CD4-positive, alpha-beta T cell treated with Interleukin-21 for 1 hour (primary cell): ENCODE measurements at regions not wholly inside any gene's neighbourhood (a gene's known extent, or its start where the extent isn't known, plus 50 kb on each side); places are given as distances from the start of the nearest gene placed in this dataset.
"Not testable (repeated sequence)": the region's sequence is repeated elsewhere in the genome, so short reads cannot be mapped to it uniquely, and the experiment has no call there.

Source experiments
- DNase-seq: peaks from one replicate; pipeline ENCODE4 v3.0.0-alpha.2; 2020

DNA sequence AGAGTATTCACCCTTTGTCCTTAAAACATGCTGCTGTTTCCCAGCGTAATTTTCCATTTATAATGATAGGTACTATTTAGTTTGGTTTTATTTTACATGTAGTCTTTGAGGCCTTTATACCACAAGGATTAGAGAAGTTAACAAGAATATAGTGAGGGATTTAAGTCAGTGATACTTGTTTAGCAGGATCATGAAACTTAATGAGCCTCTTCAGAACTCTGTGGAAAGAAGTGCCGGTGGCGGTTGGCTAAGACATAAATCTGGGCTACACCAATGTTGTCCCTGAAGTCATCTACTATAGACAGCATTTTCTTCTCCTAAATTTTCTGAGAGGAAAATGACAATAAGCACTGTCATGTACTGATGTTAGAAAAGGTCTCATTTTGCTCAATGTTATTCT is 1226.0 kb upstream of the SEL1L start:
- DNase-seq: no peak

DNA sequence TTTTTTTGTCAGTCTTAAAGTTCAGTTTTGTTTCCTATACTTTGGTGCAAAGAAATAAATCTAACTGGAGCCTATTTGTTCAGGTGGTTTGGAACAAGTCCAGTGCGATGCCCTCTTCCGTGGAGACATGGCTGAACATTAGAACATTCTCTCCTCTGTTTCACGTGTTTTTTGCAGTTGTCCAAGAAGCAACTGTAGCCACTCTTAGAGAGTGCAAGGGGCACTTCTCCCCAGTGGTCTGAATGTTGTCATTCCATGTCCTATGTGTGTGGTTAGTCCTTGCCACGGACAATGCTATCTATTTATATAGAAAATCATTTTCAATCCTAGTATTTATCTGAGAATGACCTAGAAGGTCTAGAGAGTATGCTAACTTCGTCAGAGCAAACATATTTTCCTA is 1232.5 kb upstream of the SEL1L start:
- DNase-seq: no peak

DNA sequence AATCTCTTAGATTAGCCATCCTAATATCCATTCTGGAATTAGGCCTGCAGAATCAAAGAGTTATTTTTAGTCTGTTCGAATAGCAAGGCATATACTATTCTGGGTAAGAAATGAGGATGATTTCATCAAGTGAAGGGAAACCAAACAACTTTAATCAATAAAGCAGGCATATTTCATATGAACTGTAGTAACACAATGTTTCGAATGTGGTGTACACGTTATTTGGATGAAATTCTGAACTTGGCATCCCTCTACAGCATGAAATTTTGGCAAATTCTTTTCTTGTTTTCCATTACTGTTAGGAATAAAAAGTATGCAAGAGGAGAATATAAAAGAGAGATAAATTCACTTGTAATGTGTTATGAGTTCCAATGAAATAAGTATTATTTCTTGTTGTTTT is 1233.3 kb upstream of the SEL1L start:
- DNase-seq: no peak

DNA sequence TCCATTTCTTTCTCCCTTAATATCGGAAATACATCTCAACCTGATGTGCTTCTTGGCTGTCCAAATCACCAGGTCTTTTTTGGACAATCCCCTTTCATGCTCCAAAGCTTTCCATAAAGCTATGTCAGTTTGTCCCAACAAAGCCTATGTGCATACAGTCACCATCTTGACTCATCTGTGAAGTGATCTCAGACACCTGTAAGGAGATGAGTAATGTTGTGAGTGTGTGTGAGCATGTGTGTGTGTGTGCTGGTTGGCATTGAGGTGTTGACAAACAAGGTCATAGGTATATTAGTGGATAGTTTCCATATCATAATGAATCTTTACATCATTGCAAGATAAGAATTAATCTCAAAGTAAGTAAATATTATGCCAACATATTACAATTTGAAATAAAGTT is 1243.3 kb upstream of the SEL1L start:
- no peak for DNase-seq

DNA sequence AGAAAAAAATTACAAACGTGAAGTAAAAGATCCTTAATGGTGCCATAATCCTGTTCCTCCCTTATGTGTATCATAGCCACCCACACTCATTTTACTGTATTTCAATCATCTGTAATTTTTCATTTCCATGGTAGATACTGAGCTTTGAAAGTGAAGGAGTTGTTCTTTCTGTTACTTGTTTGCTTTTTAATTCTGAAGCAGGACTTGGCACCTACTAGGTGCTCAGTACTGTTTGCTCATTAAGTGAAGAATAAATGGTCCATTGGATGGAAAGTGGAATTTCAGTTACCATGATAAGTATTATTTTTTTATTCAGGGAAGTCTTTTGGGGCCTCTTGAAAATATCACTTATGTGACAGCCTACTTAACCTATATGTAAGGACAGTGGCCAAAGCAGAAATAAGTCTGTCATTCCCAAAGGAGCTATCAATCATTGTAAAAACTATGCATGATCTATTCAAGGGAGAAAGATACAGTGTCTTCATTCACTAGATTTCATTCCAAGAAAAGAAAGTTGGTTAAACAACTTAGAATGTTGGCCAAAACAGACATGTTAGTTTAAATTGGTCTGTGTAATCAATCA is 1244.4 kb upstream of the SEL1L start:
- DNase-seq: no peak

DNA sequence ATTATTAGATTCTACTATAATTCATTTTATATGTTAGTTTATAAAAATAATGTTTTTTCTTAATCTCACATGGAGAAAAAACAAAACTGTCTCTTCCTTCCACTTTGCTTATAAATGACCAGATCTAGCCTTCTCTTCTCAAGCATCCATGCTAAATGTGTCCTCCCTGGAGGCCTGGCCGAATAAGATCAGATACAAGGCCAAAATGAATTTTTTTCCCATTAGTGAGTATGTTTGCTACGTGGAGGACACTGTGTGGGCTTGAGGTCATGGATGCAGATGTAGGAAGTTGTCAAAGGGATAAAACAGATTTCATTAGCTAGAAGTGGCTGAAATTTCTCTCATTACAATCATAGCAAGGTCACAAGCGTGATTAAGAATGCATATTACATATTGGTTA is 1244.9 kb upstream of the SEL1L start:
- DNase-seq: no peak

DNA sequence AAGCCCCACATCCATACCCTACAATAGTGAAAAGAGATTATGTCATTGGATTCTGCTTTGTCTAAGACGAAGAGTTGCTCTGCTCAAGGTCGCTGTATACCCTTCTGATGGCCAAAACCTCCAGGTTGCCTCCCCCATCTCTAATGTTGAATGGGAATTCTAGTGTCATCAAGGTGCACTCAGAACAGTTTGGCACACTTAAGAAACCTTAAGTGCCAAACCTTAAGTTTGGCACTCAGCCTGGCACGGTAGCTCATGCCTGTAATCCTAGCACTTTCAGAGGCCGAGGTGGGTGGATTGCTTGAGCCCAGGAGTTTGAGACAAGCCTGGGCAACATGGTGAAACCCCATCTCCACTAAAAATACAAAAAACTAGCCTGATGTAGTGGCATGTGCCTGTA is 1245.6 kb upstream of the SEL1L start:
- DNase-seq: no peak

DNA sequence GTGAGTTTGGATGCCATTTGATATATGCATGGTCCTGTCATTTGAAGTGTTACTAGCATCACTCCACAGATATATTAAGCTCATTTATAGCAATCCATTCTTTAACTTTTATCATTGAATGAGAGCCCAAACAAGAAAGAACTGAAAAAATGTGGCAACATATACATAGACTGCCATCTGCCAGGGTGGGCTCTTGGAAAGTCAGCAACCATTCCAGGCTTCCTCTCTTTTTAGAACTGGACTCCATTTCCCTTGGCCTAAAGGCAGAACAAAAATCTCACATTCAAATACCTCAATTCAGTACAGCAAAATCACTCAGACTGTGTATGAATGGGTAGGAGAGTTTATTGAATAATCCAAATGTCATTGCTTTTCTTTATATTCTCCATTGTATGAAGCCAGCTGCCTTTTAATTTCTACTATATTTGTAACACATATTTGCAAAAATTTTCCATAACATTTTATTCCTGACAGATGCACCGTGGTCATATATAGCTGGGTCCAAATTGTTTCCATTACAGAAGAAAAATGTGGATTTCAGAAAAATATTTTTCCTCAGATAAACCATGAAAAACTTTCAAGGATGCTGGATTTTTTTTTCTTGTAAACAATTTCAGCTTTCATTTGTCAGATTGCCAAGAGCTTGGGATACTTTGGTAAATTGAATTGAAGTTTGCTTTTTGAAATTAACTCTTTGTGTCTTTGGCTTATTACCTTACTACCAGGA is 1252.3 kb upstream of the SEL1L start:
- DNase-seq: no peak

DNA sequence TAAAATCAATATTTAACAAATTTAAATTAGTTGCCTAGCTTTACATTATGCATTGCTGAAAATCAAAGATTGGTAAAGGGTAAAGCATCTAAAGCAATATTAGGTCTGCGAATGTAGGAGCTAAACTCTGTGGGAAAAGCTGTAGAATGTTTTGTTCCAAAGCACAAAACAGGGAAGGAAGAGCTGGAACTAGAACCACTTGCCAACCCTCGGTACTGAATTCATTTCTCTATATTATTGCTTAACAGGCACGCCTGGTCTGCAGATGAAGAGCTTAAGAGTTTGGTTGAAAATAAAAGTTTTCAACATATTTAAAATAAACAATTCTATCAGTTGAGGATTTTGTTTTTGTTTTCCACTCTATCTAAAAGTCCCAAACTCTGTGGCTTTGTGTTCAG is 1252.8 kb upstream of the SEL1L start:
- no peak for DNase-seq

DNA sequence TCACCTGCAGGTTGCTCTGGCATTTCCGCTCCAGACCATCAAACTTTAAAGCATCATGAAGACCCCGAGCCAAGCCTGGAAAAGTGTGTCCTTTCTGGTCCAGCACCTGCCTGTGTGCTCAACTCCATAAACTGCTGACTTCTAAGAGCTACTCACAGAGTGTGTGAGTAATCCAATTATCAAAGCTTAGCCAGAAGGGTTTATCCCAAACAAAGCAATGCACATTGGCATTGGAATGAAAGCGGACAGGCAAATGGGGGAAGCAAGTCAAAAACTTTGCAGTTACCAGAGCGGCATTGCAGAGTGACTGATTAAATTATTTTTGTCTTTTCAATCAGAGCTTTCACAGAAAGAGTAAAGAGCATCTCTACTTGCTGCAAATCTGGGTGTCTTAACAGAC is 1262.4 kb upstream of the SEL1L start:
- DNase-seq: no peak

DNA sequence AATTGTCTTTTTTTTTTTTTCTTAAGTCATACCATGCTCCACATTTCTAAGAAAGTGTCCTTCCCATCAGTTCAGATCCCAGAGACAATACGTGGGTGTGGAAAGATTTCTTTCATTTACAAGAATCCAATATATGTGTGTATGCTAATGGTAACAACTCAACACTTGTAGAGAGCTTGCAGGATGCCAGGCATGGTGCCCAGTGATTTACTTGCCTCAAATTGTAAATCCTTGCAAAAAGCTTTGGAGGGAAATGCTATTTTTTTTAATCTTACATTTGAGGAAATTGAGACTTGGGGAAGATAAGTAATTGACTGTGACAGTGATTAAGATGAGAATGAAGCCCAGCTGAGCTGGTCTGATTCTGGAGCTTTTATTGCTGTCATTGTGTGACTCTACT is 1264.6 kb upstream of the SEL1L start:
- no peak for DNase-seq

DNA sequence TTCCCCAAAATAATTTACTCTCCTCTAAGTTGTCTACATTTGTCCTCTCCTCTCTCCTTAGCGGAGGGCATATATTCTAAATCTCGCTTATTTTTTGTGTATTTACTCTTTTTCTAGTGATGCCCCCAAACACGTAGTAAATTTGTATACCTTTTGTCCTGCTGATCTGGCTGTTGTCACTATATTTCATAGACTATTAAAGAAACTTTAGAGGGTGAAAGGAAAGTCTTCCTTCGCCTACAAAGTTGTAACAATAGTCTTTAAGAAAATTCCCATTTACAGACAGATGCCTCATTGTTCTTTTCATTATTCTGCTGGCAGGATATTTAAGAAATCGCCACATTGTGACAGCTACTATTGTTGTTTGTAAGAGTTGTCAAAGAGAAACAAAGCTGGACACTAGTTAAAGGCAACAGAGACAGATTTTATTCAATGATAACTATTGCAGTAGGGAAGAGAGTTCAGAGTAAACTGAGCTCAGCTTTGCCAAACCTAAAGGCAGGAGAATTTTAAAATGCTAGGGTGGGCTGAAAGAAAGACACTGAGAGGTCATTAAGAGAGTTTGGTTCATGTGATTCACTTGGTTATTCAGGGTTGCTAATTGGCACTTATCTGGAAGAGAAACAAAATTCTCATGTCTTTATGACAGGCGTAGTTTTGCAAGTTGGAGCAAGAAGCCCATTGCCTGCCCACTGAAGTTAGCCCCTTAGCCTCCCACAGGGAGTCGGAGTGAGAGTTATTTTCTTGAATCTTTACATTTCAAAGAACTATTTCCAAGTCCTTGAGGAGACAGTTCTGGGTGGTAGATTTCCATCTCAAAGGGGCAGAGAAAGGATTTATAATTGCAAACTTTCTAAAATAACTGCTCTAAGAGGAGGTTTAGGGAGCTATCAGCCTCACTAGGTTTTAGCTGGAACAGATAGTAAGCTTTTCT is 1272.5 kb upstream of the SEL1L start:
- DNase-seq: no peak

DNA sequence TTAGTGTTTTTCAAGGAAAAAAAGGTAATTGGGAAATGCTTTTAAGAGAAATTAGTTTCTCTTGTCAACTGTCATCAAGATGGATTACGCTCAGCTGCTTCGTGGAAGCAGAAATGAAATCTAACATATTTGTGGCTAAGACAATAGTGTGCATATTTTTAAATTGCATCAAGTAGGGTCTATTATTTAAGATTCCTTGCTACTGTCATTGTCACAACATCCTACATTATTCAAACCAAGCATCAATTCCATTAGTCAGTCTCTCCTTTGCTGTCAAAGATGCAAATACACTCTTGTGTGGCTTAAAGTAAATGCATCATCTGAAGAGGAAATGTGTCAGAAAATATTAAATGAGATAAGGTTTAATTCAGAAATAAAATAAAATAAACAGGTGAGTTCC is 1277.6 kb upstream of the SEL1L start:
- no peak for DNase-seq

DNA sequence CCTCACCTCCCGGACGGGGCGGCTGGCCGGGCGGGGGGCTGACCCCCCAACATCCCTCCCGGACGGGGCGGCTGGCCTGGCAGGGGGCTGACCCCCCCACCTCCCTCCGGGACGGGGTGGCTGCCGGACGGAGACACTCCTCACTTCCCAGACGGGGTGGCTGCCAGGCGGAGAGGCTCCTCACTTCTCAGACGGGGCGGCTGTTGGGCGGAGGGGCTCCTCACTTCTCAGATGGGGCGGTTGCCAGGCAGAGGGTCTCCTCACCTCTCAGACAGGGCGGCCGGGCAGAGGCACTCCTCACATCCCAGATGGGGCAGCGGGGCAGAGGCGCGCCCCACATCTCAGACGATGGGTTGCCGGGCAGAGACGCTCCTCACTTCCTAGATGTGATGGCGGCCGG is 1280.7 kb upstream of the SEL1L start:
- DNase-seq: not testable (repeated sequence)

DNA sequence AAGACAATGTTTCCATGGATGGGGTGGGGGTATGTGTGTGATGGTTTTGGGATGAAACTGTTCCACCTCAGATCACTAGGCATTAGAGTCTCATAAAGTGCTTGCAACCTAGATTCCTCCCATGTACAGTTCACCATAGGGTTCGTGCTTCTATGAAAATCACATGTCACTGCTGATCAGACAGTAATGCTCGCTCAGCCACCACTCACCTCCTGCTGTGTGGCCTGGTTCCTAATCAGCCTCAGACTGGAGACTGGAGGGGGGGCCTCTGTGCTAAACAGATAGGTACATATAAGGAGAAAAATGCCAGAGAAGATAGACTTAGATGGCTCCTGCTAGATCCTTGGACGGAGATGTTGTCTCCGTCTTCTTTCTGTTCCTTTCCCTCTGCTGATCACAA is 1296.9 kb upstream of the SEL1L start:
- no peak for DNase-seq

DNA sequence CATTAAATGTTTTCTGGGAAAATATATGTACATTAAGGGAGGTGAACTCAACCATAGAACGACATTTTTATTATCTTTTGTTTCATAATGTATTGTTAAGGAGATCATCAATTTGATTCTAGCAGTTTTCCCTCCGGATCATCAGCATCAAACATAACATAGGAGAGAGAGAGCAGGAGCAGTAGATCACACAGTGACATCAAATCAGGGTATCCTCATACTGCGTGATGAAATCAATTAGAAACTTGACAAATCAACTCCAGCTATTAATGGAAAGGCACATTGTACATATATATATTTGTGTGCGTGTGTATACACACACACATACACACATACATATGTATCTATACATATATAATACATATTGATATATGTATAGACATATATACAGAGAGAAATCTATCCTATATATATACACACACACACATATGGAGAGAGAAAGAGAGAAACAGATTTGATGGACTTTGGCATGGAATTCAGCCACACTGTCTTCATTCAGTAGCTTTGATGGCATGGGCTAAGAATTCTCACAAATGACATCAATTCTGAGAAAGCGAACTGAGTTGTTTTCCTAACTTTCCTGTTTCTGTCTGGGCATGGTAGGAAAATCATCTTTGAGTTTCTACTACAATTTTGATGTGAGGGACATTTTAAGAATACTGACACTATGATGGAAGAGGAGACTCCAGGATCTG is 1302.8 kb upstream of the SEL1L start:
- no peak for DNase-seq

DNA sequence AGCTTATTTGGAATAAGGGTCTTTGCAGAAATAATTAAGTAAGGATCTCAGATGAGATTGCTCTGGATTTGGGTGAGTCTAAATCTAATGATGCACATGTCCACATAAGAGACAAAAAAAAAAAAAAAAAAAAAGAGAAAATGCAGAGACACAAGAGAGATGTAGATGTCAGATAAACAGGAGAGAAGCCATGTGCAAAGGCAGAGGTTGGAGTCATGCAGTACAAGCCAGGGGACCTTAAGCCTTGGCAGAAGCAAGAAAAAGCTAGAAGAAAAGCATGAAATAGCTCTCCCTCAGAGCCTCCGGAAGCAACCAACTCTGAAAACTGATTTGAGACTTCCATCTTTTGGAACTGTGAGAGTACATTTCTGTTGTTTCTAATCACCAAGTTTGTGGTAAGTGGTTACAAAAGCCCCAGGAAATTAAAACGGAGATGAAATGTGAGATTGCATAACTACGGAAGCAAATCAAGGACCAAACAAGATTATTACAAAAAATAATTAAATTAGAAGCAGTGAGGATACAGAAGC is 1304.0 kb upstream of the SEL1L start:
- no peak for DNase-seq

DNA sequence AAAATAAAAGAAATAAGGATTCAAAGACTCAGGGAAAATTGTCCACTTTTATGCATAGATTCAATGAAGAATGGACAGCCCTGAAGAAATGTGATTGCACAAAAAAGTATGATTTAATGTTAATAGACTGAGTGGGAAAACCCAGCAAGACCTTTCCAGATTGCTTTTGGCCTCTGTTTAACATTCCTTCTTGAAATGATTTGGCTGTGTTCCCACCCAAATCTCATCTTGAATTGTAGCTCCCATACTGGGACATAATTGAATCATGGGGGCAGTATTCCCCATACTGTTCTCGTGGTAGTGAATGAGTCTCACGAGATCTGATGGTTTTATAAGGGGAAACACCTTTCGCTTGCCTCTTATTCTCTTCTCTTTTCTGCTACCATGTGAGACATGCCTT is 1316.9 kb upstream of the SEL1L start:
- DNase-seq: no peak

DNA sequence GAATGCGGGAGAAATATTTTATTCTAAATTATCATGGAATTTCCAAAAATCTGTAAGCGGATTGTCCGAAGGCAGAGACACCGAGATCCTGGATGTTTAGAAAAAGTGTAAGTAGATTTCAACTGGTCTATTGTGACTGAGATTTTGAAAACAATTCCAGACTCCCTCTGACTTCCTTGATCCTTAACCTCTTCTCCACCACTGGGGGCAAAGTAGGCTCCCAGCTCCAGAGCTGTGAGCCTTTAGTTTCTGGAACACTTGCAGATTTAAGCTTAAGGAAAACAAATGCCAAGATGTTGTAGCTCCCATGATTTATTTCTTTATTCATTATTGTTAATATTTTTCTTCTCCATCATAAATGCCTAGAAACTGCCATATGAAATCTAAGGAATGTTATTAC is 1320.5 kb upstream of the SEL1L start:
- DNase-seq: no peak

DNA sequence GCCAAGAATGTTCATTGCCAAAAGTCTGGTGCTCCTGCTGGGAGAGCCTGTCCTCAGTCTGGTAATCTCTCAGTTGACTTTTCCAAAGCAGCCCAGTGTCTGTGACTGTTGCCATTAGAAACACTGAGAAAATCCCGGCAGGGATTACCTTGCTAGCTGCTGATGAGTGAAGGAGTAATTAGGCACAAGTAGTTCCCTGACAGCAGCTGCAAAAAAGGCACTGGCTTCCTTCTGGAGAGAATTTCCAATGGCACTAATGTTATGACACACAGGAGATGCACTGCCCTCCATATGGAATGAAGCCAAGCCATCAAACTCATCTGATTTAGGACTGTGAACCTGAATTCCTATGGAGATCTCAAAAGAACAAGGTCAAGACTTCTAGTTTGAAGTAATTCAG is 1321.2 kb upstream of the SEL1L start:
- DNase-seq: no peak

DNA sequence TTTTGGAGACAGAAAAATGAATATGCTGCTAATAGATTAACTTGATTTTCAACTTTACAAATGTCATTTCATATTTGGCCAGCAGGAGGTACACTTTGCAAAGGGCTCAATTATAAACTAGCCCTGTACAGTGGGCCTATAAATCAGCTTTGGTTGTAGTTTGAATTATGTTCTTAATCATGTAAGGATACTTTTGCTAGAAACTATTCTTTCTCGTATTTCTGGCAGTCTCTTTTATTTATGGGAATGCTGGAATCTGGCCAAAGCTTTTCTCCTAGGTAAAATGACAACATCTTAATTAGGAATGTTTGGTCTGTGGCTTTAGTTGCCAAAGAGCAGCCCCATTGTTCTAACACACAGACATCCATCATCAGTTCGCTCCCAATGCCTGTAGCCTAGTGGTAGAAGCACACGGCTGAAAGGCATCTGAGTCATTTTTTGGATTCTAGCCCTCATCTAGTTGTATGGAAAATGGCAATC is 1322.3 kb upstream of the SEL1L start:
- DNase-seq: no peak

DNA sequence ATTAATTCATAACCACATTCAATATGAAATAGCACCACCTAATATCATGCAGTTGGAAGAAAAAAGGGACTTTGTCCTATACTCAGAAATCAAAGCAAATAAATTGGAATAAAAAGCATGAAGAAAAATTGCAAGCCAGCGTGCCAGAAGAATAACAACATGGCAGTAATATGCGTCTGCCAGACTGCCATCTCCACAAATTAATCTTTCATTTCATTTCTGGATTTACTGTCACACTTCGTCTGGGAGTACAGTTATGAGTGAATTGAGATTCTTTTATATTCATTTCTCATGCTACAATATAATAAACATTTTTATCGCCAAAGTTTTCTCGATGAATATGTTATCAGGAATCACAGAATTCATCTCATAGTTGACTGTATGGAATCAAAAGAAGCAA is 1327.7 kb upstream of the SEL1L start:
- no peak for DNase-seq

DNA sequence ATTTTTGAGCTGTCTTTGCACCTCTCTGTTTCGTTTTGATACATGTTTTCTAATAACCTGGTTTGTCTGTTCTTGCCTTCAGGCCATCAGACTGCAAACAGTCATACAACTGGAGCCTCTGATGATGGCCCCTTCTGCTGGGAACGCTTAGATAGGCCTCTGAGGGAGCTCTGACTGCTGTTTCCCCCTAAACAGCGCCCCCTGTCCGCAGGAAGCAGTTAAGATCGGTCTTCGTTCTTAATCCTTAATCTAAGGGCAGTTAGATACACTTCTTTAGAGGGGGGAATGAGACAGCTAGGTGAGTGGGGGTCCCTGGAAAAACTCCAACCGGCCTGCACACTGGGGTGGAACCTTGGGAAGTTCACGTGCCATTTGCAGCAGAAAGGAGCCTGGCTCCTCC is 1338.8 kb upstream of the SEL1L start:
- no peak for DNase-seq
